HCT116 (cell line): ENCODE measurements at regions not wholly inside any gene's neighbourhood (a gene's known extent, or its start where the extent isn't known, plus 50 kb on each side); places are given as distances from the start of the nearest gene placed in this dataset.

Experiments
- ATAC-seq: fragments of 200-7000 bp; cut with Tn5 transposase; 2 replicates; pipeline ENCODE4 v1.9.1; 2020; ENCODE audit warnings: mild to moderate bottlenecking, moderate library complexity
- BruUV-seq: library from RNA; stranded (reverse); fragments of 400-500 nt; replicated peaks from 2 replicates; lab custom pipeline; 2021; lab: Mats Ljungman, UMichigan
- CTCF ChIA-PET: fragments of 300-600 bp; sonication (Branson Sonifier 250); formaldehyde crosslinking; loops from one replicate; lab custom pipeline; 2021; ENCODE audit warnings: antibody characterized with exemption; lab: Charles Lee
- POLR2A ChIA-PET: fragments of 300-600, 350-600 bp; sonication (Branson Sonifier 250); formaldehyde crosslinking; loops from one replicate; lab custom pipeline; 2021; ENCODE audit warnings: antibody characterized with exemption; lab: Charles Lee
- RAD21 ChIA-PET, 2 experiments: fragments of 300-600 bp; sonication (Branson Sonifier 250); formaldehyde crosslinking; loops; one replicate each; lab custom pipeline; 2023; ENCODE audit warnings: low total read pairs in 2 of 2; ENCODE audit not compliant: uncharacterized antibody in 2 of 2, unreplicated experiment in 2 of 2, low non-redundant PET in 1 of 2; lab: Charles Lee
- DNase-seq: peaks from one replicate; pipeline ENCODE4 v3.0.0-alpha.2; 2010; ENCODE audit warnings: low read depth, low spot score
- H2AFZ ChIP-seq: fragments of 200-600 bp; shearing (Covaris generic), sonication (generic); 2 replicates; pipeline ENCODE4 v1.6.1; 2017; ENCODE audit warnings: low read depth, mixed run types, mixed read lengths, antibody characterized with exemption, low read length; ENCODE audit not compliant: poor library complexity, severe bottlenecking
- H3K27ac ChIP-seq: 2 replicates; pipeline ENCODE4 v1.5.1; 2012; ENCODE audit warnings: low read depth, low read length
- H3K27me3 ChIP-seq: fragments of 200-600 bp; sonication (generic); 2 replicates; pipeline ENCODE4 v1.6.1; 2016; ENCODE audit warnings: mixed run types, low read length, mixed read lengths; ENCODE audit not compliant: insufficient read depth
- H3K36me3 ChIP-seq, 2 experiments: fragments of 200-500 bp in 1 of 2; fragments of 200-600 bp in 1 of 2; sonication (Bioruptor generic) in 1 of 2; sonication (generic) in 1 of 2; 2 replicates each; pipeline versions ENCODE4 v1.5.1 to v1.6.1; 2014 to 2016; ENCODE audit warnings: low read length in 2 of 2, inconsistent platforms in 1 of 2, mixed read lengths in 1 of 2, mixed run types in 1 of 2; ENCODE audit not compliant: insufficient read depth in 2 of 2, control insufficient read depth in 1 of 2
- H3K4me1 ChIP-seq, 2 experiments: fragments of 200-600 bp in 1 of 2; sonication (generic) in 1 of 2; 2 replicates each; pipeline versions ENCODE4 v1.5.1 to v1.6.1; 2012 to 2017; ENCODE audit warnings: low read length in 2 of 2, inconsistent platforms in 1 of 2, mild to moderate bottlenecking in 1 of 2, mixed read lengths in 1 of 2, mixed run types in 1 of 2, moderate library complexity in 1 of 2; ENCODE audit not compliant: insufficient read depth in 2 of 2, control insufficient read depth in 1 of 2
- H3K4me2 ChIP-seq: fragments of 200-600 bp; sonication (generic); 2 replicates; pipeline ENCODE4 v1.6.1; 2017; ENCODE audit warnings: mixed run types, low read length, mixed read lengths
- H3K4me3 ChIP-seq, 2 experiments: fragments of 200-600 bp in 1 of 2; sonication (generic) in 1 of 2; replicated peaks in 1 of 2; 2 replicates each; pipeline ENCODE4 v1.5.1; 2011 to 2016; ENCODE audit warnings: low read length in 2 of 2, control low read depth in 1 of 2, low read depth in 1 of 2, mild to moderate bottlenecking in 1 of 2, mixed read lengths in 1 of 2, mixed run types in 1 of 2
- H3K79me2 ChIP-seq: fragments of 200-600 bp; sonication (generic); 2 replicates; pipeline ENCODE4 v1.6.1; 2017; ENCODE audit warnings: mild to moderate bottlenecking, mixed run types, low read length, moderate library complexity, mixed read lengths; ENCODE audit not compliant: insufficient read depth
- H3K9ac ChIP-seq: fragments of 200-600 bp; sonication (generic); 2 replicates; pipeline ENCODE4 v1.6.1; 2016; ENCODE audit warnings: low read length, mixed read lengths
- H3K9me2 ChIP-seq: fragments of 200-600 bp; sonication (generic), shearing (Covaris generic); 2 replicates; pipeline ENCODE4 v1.6.1; 2017; ENCODE audit warnings: mixed run types, mild to moderate bottlenecking, moderate library complexity; ENCODE audit not compliant: insufficient read depth
- H3K9me3 ChIP-seq, 2 experiments: fragments of 200-500 bp in 1 of 2; fragments of 200-600 bp in 1 of 2; sonication (Bioruptor generic) in 1 of 2; sonication (generic) in 1 of 2; 2 replicates each; pipeline ENCODE4 v1.6.1; 2014 to 2017; ENCODE audit warnings: low read length in 2 of 2, mixed read lengths in 2 of 2, inconsistent platforms in 1 of 2, low read depth in 1 of 2, mild to moderate bottlenecking in 1 of 2, mixed run types in 1 of 2, moderate library complexity in 1 of 2; ENCODE audit not compliant: control insufficient read depth in 1 of 2, insufficient read depth in 1 of 2
- H4K20me1 ChIP-seq: fragments of 200-600 bp; sonication (generic), shearing (Covaris generic); 2 replicates; pipeline ENCODE4 v1.6.1; 2017; ENCODE audit warnings: mixed run types, mild to moderate bottlenecking, moderate library complexity; ENCODE audit not compliant: insufficient read depth
- CBX3 ChIP-seq: IDR thresholded peaks from 2 replicates; pipeline ENCODE4 v1.6.1; 2012; ENCODE audit warnings: low read depth
- CTCF ChIP-seq, 3 experiments: fragments of 200-600 bp in 1 of 3; sonication (generic) in 1 of 3; IDR thresholded peaks in 2 of 3; conservative IDR thresholded peaks in 1 of 3; 2 replicates each; pipeline ENCODE4 v1.5.1; 2012 to 2017; ENCODE audit warnings: low read depth in 2 of 3, low read length in 2 of 3, antibody characterized with exemption in 1 of 3, borderline replicate concordance in 1 of 3, control low read depth in 1 of 3, mild to moderate bottlenecking in 1 of 3, mixed read lengths in 1 of 3, mixed run types in 1 of 3, moderate library complexity in 1 of 3; ENCODE audit not compliant: insufficient read depth in 1 of 3
- EZH2phosphoT487 ChIP-seq: fragments of 200-600 bp; IDR thresholded peaks from 2 replicates; pipeline ENCODE4 v1.6.1; 2018; ENCODE audit warnings: antibody characterized with exemption, borderline replicate concordance
- FOSL1 ChIP-seq: IDR thresholded peaks from 2 replicates; pipeline ENCODE4 v1.6.1; 2012; ENCODE audit warnings: low read depth
- POLR2A ChIP-seq: IDR thresholded peaks from 2 replicates; pipeline ENCODE4 v1.7.0; 2011; ENCODE audit warnings: borderline replicate concordance; ENCODE audit not compliant: insufficient read depth, insufficient read length; ENCODE audit errors: extremely low read depth
- REST ChIP-seq: IDR thresholded peaks from 2 replicates; pipeline ENCODE4 v1.6.1; 2012; ENCODE audit warnings: low read depth
- YY1 ChIP-seq: IDR thresholded peaks from 2 replicates; pipeline ENCODE4 v1.6.1; 2011; ENCODE audit warnings: low read length, low read depth, moderate library complexity, mild to moderate bottlenecking; ENCODE audit not compliant: insufficient replicate concordance; ENCODE audit errors: extremely low read depth
- ZNF274 ChIP-seq: fragments of 200-500 bp; sonication (Bioruptor generic); IDR thresholded peaks from 2 replicates; pipeline ENCODE4 v1.6.1; 2014; ENCODE audit warnings: mild to moderate bottlenecking, low read depth, low read length, inconsistent platforms
- intact Hi-C: fragments of 100-400 bp; cut with micrococcal nuclease; formaldehyde crosslinking; loops from 2 replicates; pipeline ENCODE4 v1.10.0; 2022

- ChIA-PET CTCF (no interaction called here), RAD21 (no interaction called here)
- no peaks in the 10 kb centered on the region for H3K4me1 ChIP-seq
- H3K9ac ChIP-seq: no peak overlapping the region
- no peaks in the 10 kb centered on the region for H3K27me3 ChIP-seq
- BruUV-seq: no TSS peak
- H3K79me2 ChIP-seq: no peaks in the 10 kb centered on the region
- H4K20me1 ChIP-seq: no peaks in the 10 kb centered on the region
- H3K9me2 ChIP-seq: no peaks in the 10 kb centered on the region
- H3K27ac ChIP-seq: no peak overlapping the region
- no peak overlapping the region for H3K4me3 ChIP-seq
- DNase-seq: no peak
- H2AFZ ChIP-seq: no peak overlapping the region
- no peak for TF ChIP-seq ZNF274
- TF ChIP-seq FOSL1: no peak
- no peak for TF ChIP-seq CTCF (IDR thresholded peaks at IDR 0.05 in 2 of 3, conservative IDR thresholded peaks at IDR 0.05 in 1 of 3; ENCODE audit: borderline replicate concordance in 1 of 3, insufficient read depth in 1 of 3, low read depth in 2 of 3, low read length in 2 of 3)
- TF ChIP-seq, all 23 proteins: peak for 0
- ATAC-seq: no peak
- intact Hi-C loops: no loop called here
- no peak overlapping the region for H3K4me2 ChIP-seq
- H3K9me3 ChIP-seq: no peaks in the 10 kb centered on the region
- no peaks in the 10 kb centered on the region for H3K36me3 ChIP-seq
- POLR2A ChIA-PET: no interaction called here
Observed at GRCh38 chr7:119341822-119342221, 931.2 kb upstream of the KCND2 start.

GRCh38 chr7:119343289-119343688 is 929.7 kb upstream of the KCND2 start:
- intact Hi-C loops: no loop called here
- Histone ChIP-seq H3K27ac (no peak overlapping the region), H3K79me2 (no peaks in the 10 kb centered on the region), H3K27me3 (no peaks in the 10 kb centered on the region), H4K20me1 (no peaks in the 10 kb centered on the region), H3K9me3 (no peaks in the 10 kb centered on the region), H2AFZ (no peak overlapping the region), H3K4me3 (no peak overlapping the region), H3K9ac (no peak overlapping the region), H3K4me2 (no peak overlapping the region), H3K9me2 (no peaks in the 10 kb centered on the region), H3K36me3 (no peaks in the 10 kb centered on the region), H3K4me1 (no peaks in the 10 kb centered on the region)
- no peak for DNase-seq
- ChIA-PET POLR2A (no interaction called here), CTCF (no interaction called here), RAD21 (no interaction called here)
- TF ChIP-seq CBX3 (no peak), YY1 (no peak), EZH2phosphoT487 (no peak), POLR2A (no peak), REST (no peak)
- ATAC-seq: no peak
- no TSS peak for BruUV-seq
